Loucy (cell line): ENCODE measurements at regions not wholly inside any gene's neighbourhood (a gene's known extent, or its start where the extent isn't known, plus 50 kb on each side); places are given as distances from the start of the nearest gene placed in this dataset.

Experiments used
- H2AFZ ChIP-seq: fragments of 200-600 bp; sonication (generic); 2 replicates; pipeline ENCODE4 v1.6.0; 2016; ENCODE audit warnings: antibody characterized with exemption, mild to moderate bottlenecking, low read length, moderate library complexity
- H3F3A ChIP-seq: fragments of 200-600 bp; 2 replicates; pipeline ENCODE4 v1.6.0; 2016; ENCODE audit warnings: antibody characterized with exemption, low read depth, mild to moderate bottlenecking
- H3K27me3 ChIP-seq: fragments of 200-600 bp; sonication (generic); 2 replicates; pipeline ENCODE4 v1.6.1; 2014; ENCODE audit warnings: low read length, mild to moderate bottlenecking; ENCODE audit not compliant: insufficient read depth, poor library complexity, severe bottlenecking
- H3K36me3 ChIP-seq: fragments of 200-600 bp; sonication (generic); 2 replicates; pipeline ENCODE4 v1.6.1; 2016; ENCODE audit warnings: low read length; ENCODE audit not compliant: insufficient read depth
- H3K4me1 ChIP-seq: fragments of 200-600 bp; sonication (generic); 2 replicates; pipeline ENCODE4 v1.5.1; 2014; ENCODE audit warnings: low read length, mild to moderate bottlenecking; ENCODE audit not compliant: insufficient read depth, poor library complexity, severe bottlenecking
- H3K4me2 ChIP-seq: fragments of 200-600 bp; sonication (generic); 2 replicates; pipeline ENCODE4 v1.6.0; 2014; ENCODE audit warnings: antibody characterized with exemption, low read length, low read depth, mild to moderate bottlenecking; ENCODE audit not compliant: poor library complexity, severe bottlenecking
- H3K4me3 ChIP-seq: fragments of 200-600 bp; sonication (generic); 2 replicates; pipeline ENCODE4 v1.5.1; 2014; ENCODE audit warnings: low read length, mild to moderate bottlenecking, mixed read lengths; ENCODE audit not compliant: poor library complexity, severe bottlenecking
- H3K79me2 ChIP-seq: fragments of 200-600 bp; sonication (generic); 2 replicates; pipeline ENCODE4 v1.6.1; 2014; ENCODE audit warnings: low read length; ENCODE audit not compliant: insufficient read depth
- H3K9ac ChIP-seq: fragments of 200-600 bp; sonication (generic); 2 replicates; pipeline ENCODE4 v1.6.0; 2014; ENCODE audit warnings: mild to moderate bottlenecking, low read depth, low read length, moderate library complexity; ENCODE audit not compliant: poor library complexity, severe bottlenecking
- H3K9me2 ChIP-seq: fragments of 200-600 bp; sonication (generic); replicated peaks from 2 replicates; pipeline ENCODE4 v1.6.1; 2016; ENCODE audit warnings: low read depth, low read length, mixed read lengths
- H3K9me3 ChIP-seq: fragments of 200-600 bp; sonication (generic); 2 replicates; pipeline ENCODE4 v1.6.1; 2014; ENCODE audit warnings: mild to moderate bottlenecking, antibody characterized with exemption, low read length, low read depth; ENCODE audit not compliant: insufficient read depth
- H4K20me1 ChIP-seq: fragments of 200-600 bp; sonication (generic); 2 replicates; pipeline ENCODE4 v1.6.0; 2014; ENCODE audit warnings: antibody characterized with exemption, low read length, mild to moderate bottlenecking; ENCODE audit not compliant: insufficient read depth, poor library complexity, severe bottlenecking
- CTCF ChIP-seq: fragments of 200-600 bp; sonication (generic); conservative IDR thresholded peaks from 2 replicates; pipeline ENCODE4 v1.5.1; 2014; ENCODE audit warnings: mild to moderate bottlenecking, antibody characterized with exemption, low read length
- EZH2phosphoT487 ChIP-seq: fragments of 200-600 bp; IDR thresholded peaks from 2 replicates; pipeline ENCODE4 v1.6.1; 2018; ENCODE audit warnings: antibody characterized with exemption, mild to moderate bottlenecking, moderate library complexity, borderline replicate concordance

DNA sequence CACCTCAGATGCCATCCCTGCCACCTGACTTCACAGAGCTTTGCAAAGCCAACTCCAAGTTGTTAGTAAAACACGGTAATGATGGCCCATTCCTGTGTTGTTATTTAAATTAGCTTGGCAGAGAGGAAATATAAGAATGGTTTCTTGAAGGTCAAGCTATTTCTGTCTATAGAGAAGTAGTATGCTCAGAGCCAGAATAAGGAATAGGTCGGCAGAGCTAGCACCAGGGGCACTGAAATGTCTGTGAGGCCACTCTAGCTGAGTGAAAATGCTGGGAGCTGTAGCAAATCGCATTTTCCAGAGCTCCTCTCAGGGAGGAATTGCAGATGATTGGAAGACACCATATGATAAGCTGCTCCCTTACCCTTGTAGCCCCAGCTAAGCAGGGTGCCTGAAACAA, 615.4 kb upstream of the NR3C2 start:
- Histone ChIP-seq H3F3A (no peaks in the 10 kb centered on the region), H3K9me3 (no peaks in the 10 kb centered on the region), H3K4me2 (no peak overlapping the region), H3K9me2 (no peaks in the 10 kb centered on the region), H3K4me1 (no peaks in the 10 kb centered on the region), H3K79me2 (no peaks in the 10 kb centered on the region), H3K4me3 (no peak overlapping the region), H3K9ac (no peak overlapping the region), H4K20me1 (no peaks in the 10 kb centered on the region), H2AFZ (no peak overlapping the region), H3K36me3 (no peaks in the 10 kb centered on the region), H3K27me3 (no peaks in the 10 kb centered on the region)
- TF ChIP-seq CTCF, result no peak
- no peak for TF ChIP-seq EZH2phosphoT487

- Histone ChIP-seq H3K27me3 (no peaks in the 10 kb centered on the region), H3K9ac (no peak overlapping the region), H2AFZ (no peak overlapping the region), H3K4me1 (no peaks in the 10 kb centered on the region), H3K9me3 (no peaks in the 10 kb centered on the region), H3K9me2 (no peaks in the 10 kb centered on the region), H3K4me3 (no peak overlapping the region), H4K20me1 (no peaks in the 10 kb centered on the region), H3K4me2 (no peak overlapping the region), H3K79me2 (no peaks in the 10 kb centered on the region), H3F3A (no peaks in the 10 kb centered on the region), H3K36me3 (no peaks in the 10 kb centered on the region)
- no peak for TF ChIP-seq EZH2phosphoT487
- TF ChIP-seq CTCF, result no peak
Measured at GRCh38 chr4:149056615-149057014, 614.4 kb upstream of the NR3C2 start.

DNA sequence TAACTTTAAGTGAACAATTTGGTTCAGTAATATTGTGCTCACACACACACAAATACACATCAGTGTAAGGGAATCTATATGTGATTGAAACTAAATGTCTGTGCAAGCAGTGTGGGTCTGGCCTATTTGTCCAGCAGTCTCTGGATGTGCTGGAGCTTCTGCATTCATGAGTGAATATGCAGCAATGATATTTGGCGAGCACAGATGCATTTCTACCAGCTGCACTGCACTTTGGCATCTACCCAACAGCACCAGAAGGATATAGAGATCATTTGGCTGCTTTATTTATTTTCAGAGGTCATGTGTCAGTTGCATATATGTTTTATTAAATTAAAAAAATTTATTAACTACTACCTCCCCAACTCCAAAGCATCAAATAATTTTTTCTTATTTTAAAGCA, 613.4 kb upstream of the NR3C2 start:
- H3K4me3 ChIP-seq, result no peak overlapping the region
- H3K4me1 ChIP-seq, result no peaks in the 10 kb centered on the region
- no peaks in the 10 kb centered on the region for H4K20me1 ChIP-seq
- TF ChIP-seq EZH2phosphoT487, result no peak
- TF ChIP-seq CTCF, result no peak
- H3K9me2 ChIP-seq, result no peaks in the 10 kb centered on the region
- H3K4me2 ChIP-seq, result no peak overlapping the region
- no peaks in the 10 kb centered on the region for H3K27me3 ChIP-seq
- no peak overlapping the region for H3K9ac ChIP-seq
- no peaks in the 10 kb centered on the region for H3F3A ChIP-seq
- no peak overlapping the region for H2AFZ ChIP-seq
- no peaks in the 10 kb centered on the region for H3K36me3 ChIP-seq
- H3K79me2 ChIP-seq, result no peaks in the 10 kb centered on the region
- H3K9me3 ChIP-seq, result no peaks in the 10 kb centered on the region
